HG03565 (cell line): ENCODE measurements at regions not wholly inside any gene's neighbourhood (a gene's known extent, or its start where the extent isn't known, plus 50 kb on each side); places are given as distances from the start of the nearest gene placed in this dataset.

Source experiments
- ATAC-seq: cut with Tn5 transposase; IDR thresholded peaks from one replicate; pipeline ENCODE4 v1.9.1; 2021; ENCODE audit warnings: mild to moderate bottlenecking, moderate library complexity; ENCODE audit not compliant: unreplicated experiment

- ATAC-seq: no peak
Observed at GRCh38 chr10:14468023-14468441, 137.3 kb upstream of the FRMD4A start.

- ATAC-seq: no peak
Observed at GRCh38 chr10:14466257-14466656, 135.5 kb upstream of the FRMD4A start.

GRCh38 chr10:14460447-14460846, 129.7 kb upstream of the FRMD4A start:
- ATAC-seq: no peak

DNA sequence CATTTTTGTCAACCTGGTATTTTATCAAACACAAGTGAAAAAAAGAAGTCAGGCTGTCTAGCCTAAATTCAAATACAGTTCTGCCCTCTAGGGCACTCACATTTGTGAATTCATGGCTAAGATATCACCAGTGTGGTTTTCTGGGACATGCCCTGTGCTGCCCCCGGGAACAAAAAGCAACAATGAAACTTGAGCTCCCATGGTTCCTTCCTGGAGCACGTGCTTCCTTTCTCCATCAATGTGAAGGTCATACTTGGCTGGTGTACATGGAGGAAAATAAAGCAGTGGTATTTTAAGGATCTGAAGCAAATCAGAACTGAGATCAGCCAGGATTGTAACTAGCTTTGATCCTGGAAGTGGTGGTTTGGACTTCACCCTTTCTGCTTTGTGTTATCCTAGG, 128.9 kb upstream of the FRMD4A start:
- ATAC-seq: no peak

GRCh38 chr10:14456870-14457266, 126.1 kb upstream of the FRMD4A start:
- no peak for ATAC-seq

DNA sequence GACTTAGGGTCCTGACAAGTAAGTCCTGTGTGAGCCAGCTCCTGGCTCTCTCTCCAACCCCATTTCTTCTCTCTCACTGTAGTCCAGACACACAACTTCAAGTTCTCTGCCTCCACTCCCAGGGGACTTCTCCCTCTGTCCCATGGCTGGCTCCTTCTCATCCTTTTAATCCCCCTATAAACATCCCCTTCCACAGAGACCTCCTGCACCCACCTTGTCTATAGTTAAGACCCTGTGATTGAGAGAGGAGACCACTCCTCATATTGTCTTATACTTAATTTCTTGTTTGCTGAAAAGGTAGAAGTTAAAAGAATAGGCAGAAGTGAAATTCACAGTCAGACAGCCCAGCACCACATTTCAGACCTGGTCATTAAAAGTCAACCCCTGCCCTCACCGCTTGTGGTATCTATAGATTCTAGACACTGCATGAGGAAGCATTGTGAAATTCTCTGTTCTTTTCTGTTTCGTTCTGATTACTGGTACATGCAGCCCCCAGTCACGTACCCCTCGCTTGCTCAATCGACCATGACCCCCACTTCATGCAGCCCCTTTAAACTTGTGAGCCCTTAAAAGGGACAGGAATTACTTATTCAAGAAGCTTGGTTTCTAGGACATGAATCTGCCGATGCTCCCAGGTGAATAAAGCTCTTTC, 125.6 kb upstream of the FRMD4A start:
- ATAC-seq: no peak

DNA sequence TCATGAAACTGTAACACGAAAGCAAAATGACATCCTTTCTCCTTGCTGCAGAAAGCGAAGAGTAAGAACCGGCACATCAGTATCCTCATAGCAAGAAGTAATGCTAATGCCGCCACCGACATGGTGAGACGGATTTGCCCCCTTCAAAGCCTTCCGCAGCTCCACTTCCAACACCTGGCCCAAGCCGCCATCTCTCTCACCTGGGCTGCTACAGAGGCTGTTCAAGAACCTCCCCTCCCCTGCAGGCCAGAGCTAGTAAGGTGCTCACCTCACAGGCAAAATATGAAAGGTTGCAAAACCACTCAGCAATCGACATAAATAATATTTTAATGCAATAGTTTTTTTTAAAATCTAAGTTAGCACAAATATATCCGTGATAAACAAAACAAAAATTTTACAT, 123.9 kb upstream of the FRMD4A start:
- ATAC-seq: no peak

DNA sequence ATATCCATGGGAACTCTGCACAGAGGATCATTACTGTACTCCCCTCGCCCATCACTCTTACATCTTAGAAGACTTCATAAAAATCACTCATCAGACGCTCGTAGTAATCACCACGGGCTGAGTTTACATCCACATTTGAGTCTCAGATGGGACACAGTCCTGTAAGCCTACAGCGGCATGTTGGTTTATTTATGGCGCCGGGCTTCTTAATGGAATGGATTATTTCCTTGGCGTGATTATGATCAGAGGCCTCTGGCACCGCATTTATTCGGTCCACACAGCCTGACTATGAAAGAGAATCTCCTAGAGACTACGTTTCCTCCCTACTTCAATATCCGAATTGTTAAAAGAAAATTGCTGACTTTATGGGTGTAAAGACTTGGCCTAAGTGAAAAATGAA, 123.5 kb upstream of the FRMD4A start:
- ATAC-seq: no peak

GRCh38 chr10:14453593-14453992, 122.9 kb upstream of the FRMD4A start:
- ATAC-seq: no peak

- no peak for ATAC-seq
Observed at GRCh38 chr10:14451341-14451740, 120.6 kb upstream of the FRMD4A start.

DNA sequence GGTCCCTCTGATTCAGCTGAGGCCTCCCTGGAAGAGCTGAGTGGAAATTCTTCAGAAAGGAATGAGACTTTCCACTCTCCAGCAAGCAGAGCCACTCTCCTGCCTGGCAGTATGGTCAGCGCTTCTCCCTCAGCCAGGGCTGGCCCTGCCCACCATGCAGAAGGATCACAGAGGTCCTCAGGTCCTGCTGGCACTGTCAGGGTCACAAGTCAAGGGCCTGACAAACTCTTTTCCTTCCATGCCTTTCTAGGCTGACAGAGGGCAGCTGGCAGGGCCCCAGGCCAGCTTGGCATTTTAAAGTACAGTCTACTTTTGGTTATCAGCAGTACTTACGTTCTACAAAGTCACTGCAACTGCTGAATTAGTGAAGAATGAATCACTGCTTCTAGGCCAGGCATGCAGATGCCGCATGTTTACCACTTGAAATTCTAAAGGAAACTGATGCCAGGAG, 119.3 kb upstream of the FRMD4A start:
- no peak for ATAC-seq

- no peak for ATAC-seq
Observed at GRCh38 chr10:14449293-14449815, 118.6 kb upstream of the FRMD4A start.

DNA sequence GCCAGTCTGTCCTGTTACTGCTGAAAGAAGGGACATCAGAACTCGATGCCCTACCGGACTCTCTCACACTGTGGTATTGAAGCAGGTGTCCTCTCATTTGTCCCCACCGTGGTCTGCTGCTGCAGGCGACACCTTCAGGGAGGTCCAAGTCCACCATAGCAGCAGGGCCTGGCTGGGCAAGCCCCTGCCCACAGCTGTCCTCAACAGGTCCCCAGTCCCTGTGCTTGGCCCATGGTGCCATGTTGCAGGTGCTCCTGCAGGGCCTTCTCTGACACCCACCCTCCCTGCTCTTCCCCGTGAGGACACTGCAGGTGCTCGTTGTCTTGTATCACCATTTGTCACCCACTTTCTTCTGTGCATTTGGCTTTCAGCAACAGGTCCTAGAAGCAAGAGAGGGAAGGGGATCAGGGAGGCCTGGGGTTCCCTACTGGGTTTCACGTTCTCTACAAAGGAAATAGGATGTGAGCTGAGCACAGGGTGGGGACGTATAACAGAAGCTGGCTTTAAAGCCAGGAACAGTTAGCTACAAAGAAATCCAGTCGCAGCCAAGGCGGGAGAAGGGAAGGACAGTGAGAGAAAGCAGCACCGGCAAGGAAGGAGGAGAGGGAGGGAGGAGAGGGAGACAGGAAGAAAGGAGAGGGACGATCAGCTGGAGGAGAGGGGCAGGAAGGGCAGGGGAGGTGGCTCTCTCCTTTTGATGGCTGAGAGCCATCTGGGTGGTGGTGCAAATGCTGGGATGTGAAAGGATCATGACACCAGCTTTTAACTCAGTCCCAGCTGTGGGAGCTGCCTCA, 117.7 kb upstream of the FRMD4A start:
- no peak for ATAC-seq

- ATAC-seq: no peak
Observed at GRCh38 chr10:14447094-14447839, 116.5 kb upstream of the FRMD4A start.

- ATAC-seq: no peak
Observed at GRCh38 chr10:14439451-14440259, 108.9 kb upstream of the FRMD4A start.

GRCh38 chr10:14438576-14438975, 107.9 kb upstream of the FRMD4A start:
- ATAC-seq: no peak

- no peak for ATAC-seq
Observed at GRCh38 chr10:14438057-14438456, 107.3 kb upstream of the FRMD4A start.

- no peak for ATAC-seq
Observed at GRCh38 chr10:14435976-14436632, 105.4 kb upstream of the FRMD4A start.

DNA sequence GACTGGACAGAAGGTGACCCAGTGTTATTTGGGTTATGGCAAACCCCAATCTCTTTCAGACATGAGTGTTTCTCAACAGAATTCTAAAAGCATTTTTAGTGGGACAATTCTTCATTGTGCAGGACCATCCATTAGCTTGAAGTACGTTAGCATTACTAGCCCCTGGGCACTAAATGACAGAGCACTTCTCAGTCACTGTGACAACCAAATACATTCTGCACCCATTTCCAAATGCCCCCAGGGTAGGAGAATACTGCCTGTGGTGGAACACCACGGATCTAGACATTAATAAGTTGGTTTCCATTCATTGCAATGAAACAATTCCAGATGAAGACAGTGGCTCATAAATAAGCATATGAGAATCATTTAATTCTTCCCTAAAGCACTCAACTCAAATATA, 102.4 kb upstream of the FRMD4A start:
- ATAC-seq: no peak

GRCh38 chr10:14431868-14432267, 101.1 kb upstream of the FRMD4A start:
- no peak for ATAC-seq
